CD4-positive, CD25-positive, alpha-beta regulatory T cell (primary cell): ENCODE measurements at regions not wholly inside any gene's neighbourhood (a gene's known extent, or its start where the extent isn't known, plus 50 kb on each side); places are given as distances from the start of the nearest gene placed in this dataset.
A peak's percentile ranks its signal among the peaks of the same experiment; 100 is the strongest.
"Not testable (repeated sequence)": the region's sequence is repeated elsewhere in the genome, so short reads cannot be mapped to it uniquely, and the experiment has no call there.

Source experiments
- ATAC-seq, 2 donors: fragments of 150-1000 bp; cut with Tn5 transposase; one replicate each; pipeline ENCODE4 v1.10.0; 2021; ENCODE audit warnings: low read depth in 2 of 2, moderate number of reproducible peaks in 2 of 2, moderate library complexity in 1 of 2
- DNase-seq, 3 donors: peaks; one replicate each; pipeline versions ENCODE4 v3.0.0 to v3.0.0-alpha.2; 2012 to 2022; ENCODE audit warnings: mixed read lengths in 1 of 3
- H3K27ac ChIP-seq: one replicate; pipeline ENCODE4 v1.7.0; 2013; ENCODE audit warnings: mild to moderate bottlenecking, low read length; ENCODE audit not compliant: insufficient read depth, poor library complexity, severe bottlenecking
- H3K27me3 ChIP-seq: one replicate; pipeline ENCODE4 v1.7.0; 2013; ENCODE audit warnings: low read length; ENCODE audit not compliant: control insufficient read depth, insufficient read depth
- H3K36me3 ChIP-seq: one replicate; pipeline ENCODE4 v1.7.0; 2013; ENCODE audit warnings: mild to moderate bottlenecking, low read length, moderate library complexity; ENCODE audit not compliant: control insufficient read depth, insufficient read depth
- H3K4me1 ChIP-seq: 2 replicates; pipeline ENCODE4 v1.7.0; 2013; ENCODE audit warnings: mild to moderate bottlenecking, low read length; ENCODE audit not compliant: insufficient read depth, control insufficient read depth, poor library complexity, severe bottlenecking
- H3K4me3 ChIP-seq: one replicate; pipeline ENCODE4 v1.7.0; 2013; ENCODE audit warnings: low read depth, mild to moderate bottlenecking, low read length, moderate library complexity
- H3K9me3 ChIP-seq, 2 experiments: 1 replicate in 1 of 2; 2 replicates in 1 of 2; pipeline ENCODE4 v1.7.0; 2013; ENCODE audit warnings: low read length in 2 of 2, mild to moderate bottlenecking in 1 of 2, moderate library complexity in 1 of 2; ENCODE audit not compliant: control insufficient read depth in 2 of 2
- H3K27ac Mint-ChIP-seq, 3 donors: one replicate each; pipeline ENCODE4 v1.8.0; 2020 to 2022; ENCODE audit warnings: mild to moderate bottlenecking in 3 of 3, mixed read lengths in 3 of 3, moderate library complexity in 2 of 3
- H3K27me3 Mint-ChIP-seq: one replicate; pipeline ENCODE4 v1.8.0; 2022; ENCODE audit warnings: mild to moderate bottlenecking, mixed read lengths
- H3K36me3 Mint-ChIP-seq: one replicate; pipeline ENCODE4 v1.8.0; 2020; ENCODE audit warnings: mixed read lengths
- H3K4me1 Mint-ChIP-seq, 4 donors: one replicate each; pipeline ENCODE4 v1.8.0; 2020 to 2022; ENCODE audit warnings: mixed read lengths in 4 of 4, mild to moderate bottlenecking in 1 of 4
- H3K4me3 Mint-ChIP-seq, 4 donors: one replicate each; pipeline ENCODE4 v1.8.0; 2020 to 2022; ENCODE audit warnings: mild to moderate bottlenecking in 4 of 4, mixed read lengths in 4 of 4, moderate library complexity in 3 of 4
- H3K9me3 Mint-ChIP-seq, 7 donors: one replicate each; pipeline ENCODE4 v1.8.0; 2020 to 2022; ENCODE audit warnings: mixed read lengths in 7 of 7, mild to moderate bottlenecking in 3 of 7, moderate library complexity in 2 of 7

- not testable (repeated sequence) for H3K27me3 ChIP-seq, ATAC-seq, H3K36me3 Mint-ChIP-seq
Observed at GRCh38 chr6:99730237-99730636, 123.6 kb downstream of the PRDM13 start.

GRCh38 chr6:99736302-99736701 lies 129.7 kb downstream of the PRDM13 start:
- peaks cover 1% of the 10 kb centered on the region for H3K27me3 Mint-ChIP-seq
- no peak overlapping the region for H3K27ac Mint-ChIP-seq
- no peaks in the 10 kb centered on the region for H3K4me1 ChIP-seq
- DNase-seq = peak in 1 of 3 donors; percentile 14
- ATAC-seq = no peak
- H3K4me3 Mint-ChIP-seq = no peak overlapping the region
- no peaks in the 10 kb centered on the region for H3K9me3 ChIP-seq
- H3K36me3 ChIP-seq = no peaks in the 10 kb centered on the region
- no peak overlapping the region for H3K27ac ChIP-seq
- peaks cover 14% of the 10 kb centered on the region for H3K27me3 ChIP-seq
- H3K36me3 Mint-ChIP-seq = no peaks in the 10 kb centered on the region
- no peaks in the 10 kb centered on the region for H3K9me3 Mint-ChIP-seq
- H3K4me3 ChIP-seq = no peak overlapping the region
- no peaks in the 10 kb centered on the region for H3K4me1 Mint-ChIP-seq

More at GRCh38 chr6:99730237-99730636, 123.6 kb downstream of the PRDM13 start:
- H3K4me1 ChIP-seq, H3K9me3 Mint-ChIP-seq, DNase-seq, H3K9me3 ChIP-seq, H3K4me1 Mint-ChIP-seq, H3K27ac ChIP-seq, H3K4me3 ChIP-seq, H3K27ac Mint-ChIP-seq, H3K4me3 Mint-ChIP-seq, H3K36me3 ChIP-seq, H3K27me3 Mint-ChIP-seq: not testable (repeated sequence)

GRCh38 chr6:99739526-99739925 lies 132.9 kb downstream of the PRDM13 start:
- no peak overlapping the region for H3K27ac ChIP-seq
- H3K9me3 Mint-ChIP-seq = no peaks in the 10 kb centered on the region
- no peaks in the 10 kb centered on the region for H3K36me3 ChIP-seq
- ATAC-seq = no peak
- peaks cover 12% of the 10 kb centered on the region for H3K27me3 Mint-ChIP-seq
- H3K27me3 ChIP-seq = peaks cover 27% of the 10 kb centered on the region
- peak overlapping the region in 1 of 3 donors; percentile 22 for H3K27ac Mint-ChIP-seq
- no peak for DNase-seq
- H3K9me3 ChIP-seq = no peaks in the 10 kb centered on the region
- H3K4me3 ChIP-seq = no peak overlapping the region
- no peak overlapping the region for H3K4me3 Mint-ChIP-seq
- no peaks in the 10 kb centered on the region for H3K4me1 ChIP-seq
- no peaks in the 10 kb centered on the region for H3K4me1 Mint-ChIP-seq
- H3K36me3 Mint-ChIP-seq = no peaks in the 10 kb centered on the region

- no peaks in the 10 kb centered on the region for H3K9me3 Mint-ChIP-seq
- peaks cover 29% of the 10 kb centered on the region for H3K27me3 ChIP-seq
- DNase-seq (no peak), ATAC-seq (no peak)
- H3K27me3 Mint-ChIP-seq = peaks cover 22% of the 10 kb centered on the region
- H3K36me3 ChIP-seq = no peaks in the 10 kb centered on the region
- H3K4me1 Mint-ChIP-seq = no peaks in the 10 kb centered on the region
- no peak overlapping the region for H3K27ac ChIP-seq
- no peaks in the 10 kb centered on the region for H3K9me3 ChIP-seq
- H3K4me1 ChIP-seq = no peaks in the 10 kb centered on the region
- H3K4me3 Mint-ChIP-seq = no peak overlapping the region
- H3K36me3 Mint-ChIP-seq = no peaks in the 10 kb centered on the region
- no peak overlapping the region for H3K27ac Mint-ChIP-seq
- H3K4me3 ChIP-seq = no peak overlapping the region
Observed at GRCh38 chr6:99741092-99741491, 134.5 kb downstream of the PRDM13 start.

GRCh38 chr6:99743647-99744046 lies 137.0 kb downstream of the PRDM13 start:
- Histone ChIP-seq H3K27ac (no peak overlapping the region), H3K4me3 (no peak overlapping the region), H3K4me1 (no peaks in the 10 kb centered on the region), H3K36me3 (no peaks in the 10 kb centered on the region), H3K27me3 (peaks cover 29% of the 10 kb centered on the region), H3K9me3 (no peaks in the 10 kb centered on the region)
- Mint-ChIP-seq H3K4me3 (no peak overlapping the region), H3K27ac (no peak overlapping the region), H3K9me3 (no peaks in the 10 kb centered on the region), H3K27me3 (peaks cover 22% of the 10 kb centered on the region), H3K36me3 (no peaks in the 10 kb centered on the region), H3K4me1 (no peaks in the 10 kb centered on the region)
- no peak for ATAC-seq
- no peak for DNase-seq

GRCh38 chr6:99745651-99746050 lies 139.0 kb downstream of the PRDM13 start:
- ATAC-seq (no peak), DNase-seq (no peak)
- peaks cover 20% of the 10 kb centered on the region for H3K27me3 ChIP-seq
- Mint-ChIP-seq H3K4me1 (no peaks in the 10 kb centered on the region), H3K27me3 (peaks cover 30% of the 10 kb centered on the region), H3K36me3 (no peaks in the 10 kb centered on the region), H3K27ac (no peak overlapping the region), H3K9me3 (no peaks in the 10 kb centered on the region), H3K4me3 (no peak overlapping the region)
- H3K4me1 ChIP-seq = no peaks in the 10 kb centered on the region
- H3K27ac ChIP-seq = no peak overlapping the region
- no peaks in the 10 kb centered on the region for H3K9me3 ChIP-seq
- H3K36me3 ChIP-seq = no peaks in the 10 kb centered on the region
- no peak overlapping the region for H3K4me3 ChIP-seq

GRCh38 chr6:99746261-99746895 lies 139.7 kb downstream of the PRDM13 start:
- DNase-seq (peak; percentile 20 to 79 (median 56)), ATAC-seq (peak; percentile 59 to 65)
- H3K4me1 ChIP-seq = no peaks in the 10 kb centered on the region
- Mint-ChIP-seq H3K27me3 (peaks cover 28% of the 10 kb centered on the region), H3K4me1 (no peaks in the 10 kb centered on the region), H3K9me3 (no peaks in the 10 kb centered on the region), H3K27ac (no peak overlapping the region), H3K36me3 (no peaks in the 10 kb centered on the region), H3K4me3 (no peak overlapping the region)
- no peaks in the 10 kb centered on the region for H3K36me3 ChIP-seq
- H3K27ac ChIP-seq = no peak overlapping the region
- H3K4me3 ChIP-seq = no peak overlapping the region
- no peaks in the 10 kb centered on the region for H3K9me3 ChIP-seq
- H3K27me3 ChIP-seq = peaks cover 18% of the 10 kb centered on the region

- Mint-ChIP-seq H3K4me1 (no peaks in the 10 kb centered on the region), H3K4me3 (no peak overlapping the region), H3K27ac (no peak overlapping the region), H3K9me3 (no peaks in the 10 kb centered on the region), H3K27me3 (peaks cover 8% of the 10 kb centered on the region), H3K36me3 (no peaks in the 10 kb centered on the region)
- no peak for DNase-seq
- Histone ChIP-seq H3K9me3 (no peaks in the 10 kb centered on the region), H3K36me3 (no peaks in the 10 kb centered on the region), H3K27me3 (peaks cover 3% of the 10 kb centered on the region), H3K4me3 (no peak overlapping the region), H3K4me1 (no peaks in the 10 kb centered on the region), H3K27ac (no peak overlapping the region)
- ATAC-seq = no peak
Observed at GRCh38 chr6:99761711-99762110, 155.1 kb downstream of the PRDM13 start.
